Right renal pelvis (tissue), 4 donors: ENCODE measurements at regions not wholly inside any gene's neighbourhood (a gene's known extent, or its start where the extent isn't known, plus 50 kb on each side); places are given as distances from the start of the nearest gene placed in this dataset.
A peak's percentile ranks its signal among the peaks of the same experiment; 100 is the strongest.

Experiments used
- DNase-seq, 4 donors: peaks; one replicate each; pipeline ENCODE4 v3.0.0-alpha.2; 2013; ENCODE audit warnings: low read depth in 4 of 4, low spot score in 3 of 4, missing footprints in 1 of 4

DNA sequence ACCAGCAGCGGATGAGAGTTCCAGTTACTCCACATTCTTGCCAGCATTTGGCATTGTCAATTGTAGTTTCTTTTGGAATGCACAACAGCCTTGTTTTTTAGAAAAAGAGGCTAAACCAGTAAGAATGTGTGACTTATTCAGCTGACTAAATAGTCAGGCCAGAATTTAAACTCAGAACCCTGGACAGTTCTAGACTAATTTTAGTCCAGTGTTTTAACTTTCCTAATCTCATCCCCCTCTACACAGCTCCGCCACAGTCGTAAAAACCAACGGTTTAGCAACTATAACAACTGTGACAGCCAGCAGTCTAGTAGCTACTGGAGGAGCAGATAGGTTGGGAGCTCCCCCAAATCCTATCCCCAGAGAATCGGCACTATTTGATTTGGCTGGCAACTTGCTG lies 103.7 kb downstream of the FOXD1 start:
- no peak for DNase-seq

DNA sequence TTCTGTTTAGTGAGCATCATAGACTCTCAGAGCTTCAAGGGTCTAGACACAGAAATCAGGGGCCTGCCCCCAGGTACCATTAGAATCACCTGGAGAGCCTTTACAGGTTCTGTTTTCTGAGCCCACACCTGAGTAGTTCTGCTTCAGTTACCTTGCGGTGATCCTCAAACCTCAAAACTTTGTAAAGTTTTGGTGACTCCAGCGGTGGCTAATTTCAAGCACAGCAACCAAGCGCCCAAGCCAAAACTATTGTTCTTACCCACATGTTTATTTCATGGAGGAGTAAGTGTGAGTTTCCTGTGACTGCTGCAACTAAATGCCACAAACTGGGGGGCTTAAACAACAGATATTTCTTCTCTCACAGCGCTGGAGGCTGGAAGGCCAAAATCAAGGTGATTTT lies 108.9 kb downstream of the FOXD1 start:
- no peak for DNase-seq

DNA sequence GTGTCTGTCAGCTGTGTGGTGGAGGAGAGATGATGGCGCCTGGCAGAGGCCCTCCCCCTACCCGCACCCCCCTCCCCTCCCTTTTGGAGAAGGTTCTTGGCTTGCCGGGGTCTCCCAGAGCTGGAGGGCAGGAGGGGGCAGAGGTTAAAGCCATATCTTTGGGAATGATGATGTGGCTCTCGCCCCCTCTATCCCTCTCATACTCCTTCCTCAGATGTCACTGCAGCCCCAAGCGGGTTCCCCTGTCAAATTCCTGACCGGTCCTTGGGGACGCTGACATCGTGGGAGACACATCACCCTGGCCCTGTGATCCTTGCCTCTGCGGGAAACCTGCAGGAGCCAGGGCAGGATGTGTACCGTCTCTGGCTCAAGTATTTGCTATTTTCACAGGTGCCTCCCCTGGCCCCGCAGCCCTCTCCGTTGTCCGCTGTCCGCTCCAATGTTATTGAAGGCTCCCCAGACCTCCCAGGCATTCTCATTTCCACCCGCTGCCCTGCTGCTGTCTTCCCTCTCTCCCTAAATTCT lies 109.5 kb downstream of the FOXD1 start:
- DNase-seq: no peak

DNA sequence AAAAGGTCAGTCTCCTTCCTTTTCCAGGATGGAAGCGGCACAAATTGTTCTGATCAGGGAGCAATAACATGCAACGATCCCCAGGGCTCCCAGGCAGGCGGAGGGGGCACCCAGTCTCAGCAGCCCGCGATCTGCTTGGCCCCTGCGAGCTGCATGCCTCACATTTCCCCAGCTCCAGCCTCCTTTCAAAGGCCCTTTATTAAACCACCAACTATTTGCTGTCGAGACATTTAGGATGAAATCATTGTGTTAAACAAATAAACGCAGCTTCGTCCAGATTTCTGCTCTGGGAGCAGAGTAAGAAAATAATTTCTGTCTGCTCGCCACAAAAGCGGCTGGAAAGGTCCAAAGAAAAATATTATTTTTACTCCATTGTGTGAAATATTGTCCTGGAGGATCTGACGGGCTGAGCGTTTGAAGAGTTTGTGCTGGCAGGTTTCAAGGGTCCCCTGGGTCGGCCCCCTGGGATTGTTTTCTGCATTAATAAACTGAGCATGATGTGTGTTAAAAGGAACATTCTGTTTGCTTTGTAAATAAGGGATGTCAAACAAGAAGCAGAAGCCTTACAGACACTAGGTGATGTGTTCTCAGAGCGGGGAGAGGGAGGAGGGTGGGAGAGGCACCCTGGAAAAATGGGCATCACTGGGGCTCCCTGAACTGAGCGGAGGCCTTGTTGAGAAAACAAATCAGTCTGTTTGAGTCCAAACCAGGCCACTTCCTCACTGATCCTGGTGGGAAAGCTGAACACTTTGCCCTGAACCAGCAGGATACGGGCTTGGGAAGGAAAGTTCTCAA lies 110.1 kb downstream of the FOXD1 start:
- DNase-seq: peak in 1 of 4 donors; percentile 37

DNA sequence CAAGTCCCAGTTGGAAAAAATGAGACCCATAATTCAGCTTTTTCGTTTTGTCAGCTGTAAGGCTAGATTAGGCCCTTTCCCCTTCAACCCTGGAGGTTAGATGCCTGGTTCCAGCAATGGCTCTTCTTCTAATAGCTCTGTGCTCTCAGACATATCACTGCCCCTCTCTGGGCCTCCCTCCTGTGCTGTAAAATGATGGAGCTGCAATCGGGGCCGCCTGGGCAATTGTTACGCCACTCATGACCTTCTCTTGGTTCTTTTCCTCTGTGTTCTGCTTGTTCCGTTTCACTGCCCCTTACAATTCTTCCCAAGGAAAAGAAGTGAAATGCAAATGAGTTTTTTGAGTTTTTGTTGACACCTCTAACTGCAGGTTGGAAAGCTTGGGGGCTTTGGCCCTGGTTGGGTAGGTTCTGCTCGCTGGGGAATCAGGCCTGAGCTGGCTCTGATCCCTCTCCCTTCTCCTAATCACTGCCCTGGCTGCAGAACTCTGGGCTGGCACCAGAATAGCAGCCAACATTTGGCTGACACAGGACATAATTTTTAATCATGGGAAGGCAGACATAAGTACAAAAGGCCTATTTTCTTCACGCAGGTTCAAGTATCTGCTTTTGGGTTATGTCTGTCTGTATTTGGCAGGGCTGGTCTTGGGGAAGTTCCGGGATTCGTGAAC lies 110.9 kb downstream of the FOXD1 start:
- no peak for DNase-seq

DNA sequence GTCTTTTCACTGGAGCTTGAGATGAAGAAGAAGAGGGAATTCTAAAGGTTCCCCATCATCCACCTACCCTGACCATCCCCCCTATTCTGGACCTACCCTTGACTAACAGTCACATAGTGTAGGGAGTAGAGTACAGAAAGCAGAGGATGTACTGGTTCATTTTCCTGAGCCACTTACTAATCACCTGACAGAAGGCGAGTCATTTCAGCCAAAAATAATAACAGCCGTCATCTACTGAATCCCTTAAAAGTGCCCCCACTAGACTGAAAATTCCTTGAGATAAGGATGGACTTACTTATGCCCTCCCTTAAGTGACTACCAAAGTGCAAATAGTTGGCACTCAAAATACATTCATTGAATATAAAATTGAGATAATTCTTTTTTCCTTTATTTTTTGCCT lies 112.2 kb downstream of the FOXD1 start:
- DNase-seq: no peak

DNA sequence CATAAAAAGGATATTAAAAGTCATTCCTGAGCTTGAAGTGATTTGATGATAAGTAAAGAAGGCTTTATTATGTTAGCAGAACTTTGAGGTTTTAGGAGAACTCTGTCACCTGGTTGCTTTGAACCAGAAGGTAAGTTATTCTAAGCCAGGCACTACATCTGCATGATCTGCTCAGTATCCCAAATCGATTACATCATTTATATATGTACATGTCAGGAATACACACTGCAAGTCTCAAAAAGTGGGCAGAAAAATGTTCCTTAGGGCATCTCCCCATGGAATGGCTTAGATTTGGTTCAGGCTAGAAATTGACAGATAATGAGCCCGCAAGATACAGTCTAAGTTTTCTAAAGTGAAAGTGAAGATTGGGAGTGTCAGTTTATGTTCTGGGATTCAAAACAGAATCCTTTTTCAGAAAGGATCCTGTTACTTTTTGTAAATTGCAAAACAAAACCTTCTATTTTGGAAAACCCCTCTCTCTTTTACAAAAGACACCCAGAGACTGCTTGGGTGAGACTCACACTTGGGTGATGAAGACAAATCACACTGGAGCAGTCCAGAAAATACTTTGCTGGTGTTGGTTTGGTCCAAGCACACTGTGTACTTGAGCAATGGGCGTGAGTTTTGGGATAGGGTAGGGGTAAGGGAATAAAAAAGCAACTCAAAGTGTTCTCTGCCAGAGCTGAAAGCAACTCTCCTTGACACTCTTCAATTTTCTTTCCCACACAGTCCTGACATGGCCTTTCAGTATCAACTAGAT lies 114.5 kb downstream of the FOXD1 start:
- no peak for DNase-seq

DNA sequence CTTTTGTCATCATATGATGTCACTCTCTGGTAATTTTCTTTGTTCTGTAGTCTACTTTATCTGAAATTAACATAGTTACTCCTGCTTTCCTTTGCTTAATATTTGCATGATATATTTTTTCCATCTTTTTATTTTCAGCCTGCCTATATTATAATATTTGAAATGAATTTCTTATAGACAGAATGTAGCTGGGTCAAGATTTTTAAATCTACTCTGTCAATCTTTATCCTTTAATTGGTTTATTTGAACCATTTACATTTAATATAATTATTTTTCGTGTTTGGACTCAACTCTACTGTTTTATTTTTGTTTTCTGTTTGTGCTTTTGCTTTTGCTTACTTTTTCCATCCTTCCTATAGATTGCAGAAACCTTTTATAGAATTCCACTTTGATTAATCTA lies 118.0 kb downstream of the FOXD1 start:
- no peak for DNase-seq

DNA sequence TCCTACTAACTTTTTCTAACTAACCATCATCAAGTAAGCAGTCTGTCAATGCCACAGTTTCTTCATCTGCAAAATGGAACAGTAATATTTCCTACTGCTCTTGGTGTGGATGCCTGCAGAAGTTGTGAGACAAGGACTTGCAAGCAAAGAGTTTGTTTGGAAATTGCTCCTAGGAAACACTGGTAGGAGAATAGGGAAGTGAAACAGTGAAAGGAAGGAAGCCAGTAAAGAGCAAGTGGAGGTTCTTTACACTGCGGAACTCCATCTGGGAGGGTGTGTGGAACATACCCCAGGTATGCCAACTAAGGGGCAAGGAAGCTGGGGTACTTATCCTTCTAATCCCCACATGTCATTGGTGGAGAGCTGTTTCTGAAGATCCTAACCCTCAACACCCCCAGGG lies 119.9 kb downstream of the FOXD1 start:
- no peak for DNase-seq

DNA sequence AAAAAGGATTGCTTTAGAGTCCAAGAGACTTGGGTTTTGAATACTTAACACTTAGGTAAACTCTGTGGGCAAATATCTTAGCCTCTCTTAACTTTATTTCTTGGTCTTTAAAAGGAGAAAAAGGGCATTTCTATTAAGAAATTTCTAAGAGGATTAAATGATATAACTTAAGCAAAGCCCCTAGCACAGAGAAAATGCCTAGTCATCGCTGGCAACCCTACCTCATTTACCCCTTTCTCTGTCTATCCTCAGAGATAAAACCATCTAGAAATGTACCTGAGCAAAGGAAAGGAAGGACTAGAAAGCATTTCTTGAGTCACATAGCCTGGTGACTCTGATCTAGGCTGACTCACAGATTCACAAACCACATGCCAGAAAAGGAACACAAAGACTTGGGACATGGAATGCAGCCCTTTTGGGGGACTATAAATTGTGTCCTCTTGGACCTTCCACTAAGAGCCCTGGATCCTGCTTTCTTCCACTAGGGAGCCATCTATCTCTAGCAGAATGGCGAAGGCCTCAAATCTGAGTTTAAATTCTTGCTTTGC lies 120.6 kb downstream of the FOXD1 start:
- no peak for DNase-seq

DNA sequence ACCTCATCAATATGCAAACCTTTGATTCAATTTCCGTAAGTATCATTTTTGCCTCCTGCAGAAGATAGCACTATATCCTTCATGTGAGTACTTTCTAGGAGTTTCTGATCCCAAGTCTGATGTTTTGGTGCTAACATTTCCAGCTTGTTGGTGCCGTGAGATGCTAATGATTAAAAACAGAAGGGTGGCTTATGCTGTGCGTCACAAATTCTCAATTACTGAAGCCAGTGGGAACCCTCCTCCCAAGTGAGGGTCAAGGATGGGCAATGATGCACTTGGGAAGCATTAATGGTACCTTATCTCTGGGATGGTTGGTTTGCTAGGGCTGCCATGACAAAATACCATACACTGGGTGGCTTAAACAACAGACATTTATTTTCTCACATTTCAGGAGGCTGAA lies 123.0 kb downstream of the FOXD1 start:
- DNase-seq: no peak

DNA sequence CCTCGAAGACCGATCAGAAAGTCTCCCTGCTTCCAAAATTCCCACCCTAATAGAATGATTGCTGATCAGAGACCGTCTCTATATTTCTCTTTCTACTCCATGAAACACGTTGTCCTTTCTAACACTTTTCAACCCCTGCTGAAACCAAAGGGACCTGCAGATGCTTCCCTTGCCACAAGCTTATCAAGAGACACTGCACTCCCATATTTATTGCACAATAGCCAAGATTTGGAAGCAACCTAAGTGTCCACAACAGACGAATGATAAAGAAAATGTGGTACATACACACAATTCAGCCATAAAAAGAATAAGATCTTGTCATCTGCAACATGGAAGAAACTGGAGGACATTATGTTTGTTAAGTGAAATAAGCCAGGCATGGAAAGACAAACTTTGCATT lies 125.1 kb downstream of the FOXD1 start:
- DNase-seq: no peak

DNA sequence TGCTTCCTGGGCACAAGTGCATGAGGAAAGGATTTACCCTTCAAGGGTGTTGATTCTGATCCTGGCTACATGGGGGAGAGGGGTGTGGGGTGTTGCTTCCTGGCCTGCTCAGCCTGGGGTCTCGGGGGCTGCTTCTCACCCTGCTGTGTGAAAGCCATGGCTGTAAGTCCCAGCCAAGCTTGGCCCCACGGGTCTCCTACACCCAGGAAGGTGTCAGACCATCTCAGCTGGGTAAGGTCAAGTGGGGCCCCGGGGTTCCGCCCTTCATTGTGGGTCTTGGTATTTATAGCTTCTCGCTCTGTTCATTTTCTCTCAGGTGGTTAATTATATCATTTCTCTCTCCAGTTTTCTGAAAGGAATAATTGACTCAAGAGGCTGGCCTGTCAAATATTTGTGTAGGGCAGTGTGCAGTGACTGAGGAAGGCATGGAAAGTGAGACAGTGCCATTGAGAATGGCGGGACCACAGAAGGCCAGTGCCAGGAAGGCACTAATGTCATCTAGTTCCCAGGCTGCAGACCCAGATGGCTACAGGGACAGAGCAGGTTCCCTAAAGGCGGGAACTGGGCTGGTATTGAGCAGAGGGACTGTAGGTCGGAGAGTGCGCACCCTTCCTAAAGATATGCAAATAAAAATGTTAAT lies 126.0 kb downstream of the FOXD1 start:
- DNase-seq: no peak

DNA sequence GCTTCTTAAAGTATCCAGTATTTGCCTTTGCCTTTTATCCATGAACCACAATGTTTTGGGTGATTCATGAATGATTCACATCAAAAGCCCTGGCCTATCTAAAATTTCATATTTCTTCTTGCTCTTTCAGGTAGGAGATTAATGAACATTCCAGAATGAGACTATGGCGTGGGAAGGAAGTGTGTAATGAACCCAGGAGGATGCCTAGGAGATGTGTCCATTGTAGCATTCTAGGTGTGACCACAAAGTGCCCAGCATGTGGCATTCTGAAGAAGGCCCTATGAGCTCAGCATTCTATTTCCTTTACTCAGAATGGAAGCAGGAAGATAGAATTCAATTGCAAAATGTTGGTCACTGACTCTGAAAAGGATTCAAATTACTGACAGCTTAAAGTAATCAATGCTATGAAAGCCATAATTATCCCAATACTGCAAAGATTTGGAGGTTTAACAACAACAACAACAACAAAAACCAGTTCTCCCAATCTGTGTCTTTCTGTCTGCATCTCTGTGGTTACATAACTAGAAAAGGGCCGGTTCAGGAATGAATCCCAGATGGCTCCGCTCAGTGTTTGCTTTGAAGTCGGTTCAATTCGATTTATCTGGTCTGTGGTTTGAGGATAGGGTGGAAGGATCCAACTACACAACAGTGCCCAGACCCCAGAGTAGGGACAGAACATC lies 126.7 kb downstream of the FOXD1 start:
- no peak for DNase-seq

DNA sequence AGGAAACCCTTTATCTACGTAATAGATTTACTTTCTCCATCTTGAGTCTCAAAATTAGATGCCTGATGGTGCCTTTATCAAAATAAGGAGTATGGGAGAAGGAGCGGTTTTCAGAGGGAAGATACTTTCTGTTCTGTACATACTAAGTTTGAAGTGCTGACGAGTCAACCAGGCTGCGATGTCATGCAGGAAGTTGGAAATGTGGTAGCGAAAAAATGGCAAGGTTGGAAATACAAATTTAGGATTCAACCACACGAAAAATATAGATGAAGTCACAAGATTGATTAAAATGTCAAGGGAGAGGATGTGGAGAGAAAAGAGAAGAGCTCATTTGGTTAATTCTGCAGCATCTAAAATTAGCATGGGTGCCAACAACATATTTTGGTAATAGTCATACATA lies 129.5 kb downstream of the FOXD1 start:
- DNase-seq: no peak

DNA sequence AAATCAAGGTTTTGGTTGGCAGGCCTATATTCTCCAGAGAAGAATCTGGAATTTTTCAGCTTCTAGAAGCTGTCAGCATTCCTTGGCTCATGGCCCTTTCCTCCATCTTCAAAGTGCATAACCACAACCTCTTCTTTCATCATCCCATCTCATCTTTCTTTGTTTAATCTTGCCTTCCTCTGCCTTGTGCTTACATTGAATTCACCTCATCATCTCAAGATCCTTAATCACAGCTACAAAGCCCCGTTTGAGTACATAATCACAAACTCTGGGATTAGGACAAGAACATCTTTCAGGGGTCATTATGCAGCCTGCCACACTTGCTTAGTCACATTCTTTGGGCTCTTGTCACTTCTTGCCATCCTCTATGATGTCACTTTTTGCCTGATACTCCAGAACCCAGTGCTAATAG lies 130.3 kb downstream of the FOXD1 start:
- DNase-seq: no peak

DNA sequence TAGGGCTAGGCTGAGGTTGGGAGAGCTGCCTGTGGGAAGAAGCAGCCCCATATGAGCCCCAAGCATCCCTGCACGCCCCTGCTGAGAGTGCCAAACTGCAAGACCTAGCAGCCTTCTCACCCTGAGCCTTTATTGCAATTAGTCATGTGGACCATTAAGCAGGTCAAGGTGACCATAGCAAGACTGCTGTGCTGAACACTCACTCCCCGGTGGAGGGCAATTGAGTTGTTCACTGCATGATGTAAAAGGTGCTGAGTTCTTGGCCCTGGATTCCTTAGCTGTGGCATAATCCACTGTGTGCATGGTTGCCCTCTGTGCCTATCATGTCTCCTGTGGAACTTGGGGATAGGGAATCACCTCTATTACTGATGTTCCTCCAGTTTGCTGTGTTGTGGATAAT lies 131.1 kb downstream of the FOXD1 start:
- DNase-seq: no peak

DNA sequence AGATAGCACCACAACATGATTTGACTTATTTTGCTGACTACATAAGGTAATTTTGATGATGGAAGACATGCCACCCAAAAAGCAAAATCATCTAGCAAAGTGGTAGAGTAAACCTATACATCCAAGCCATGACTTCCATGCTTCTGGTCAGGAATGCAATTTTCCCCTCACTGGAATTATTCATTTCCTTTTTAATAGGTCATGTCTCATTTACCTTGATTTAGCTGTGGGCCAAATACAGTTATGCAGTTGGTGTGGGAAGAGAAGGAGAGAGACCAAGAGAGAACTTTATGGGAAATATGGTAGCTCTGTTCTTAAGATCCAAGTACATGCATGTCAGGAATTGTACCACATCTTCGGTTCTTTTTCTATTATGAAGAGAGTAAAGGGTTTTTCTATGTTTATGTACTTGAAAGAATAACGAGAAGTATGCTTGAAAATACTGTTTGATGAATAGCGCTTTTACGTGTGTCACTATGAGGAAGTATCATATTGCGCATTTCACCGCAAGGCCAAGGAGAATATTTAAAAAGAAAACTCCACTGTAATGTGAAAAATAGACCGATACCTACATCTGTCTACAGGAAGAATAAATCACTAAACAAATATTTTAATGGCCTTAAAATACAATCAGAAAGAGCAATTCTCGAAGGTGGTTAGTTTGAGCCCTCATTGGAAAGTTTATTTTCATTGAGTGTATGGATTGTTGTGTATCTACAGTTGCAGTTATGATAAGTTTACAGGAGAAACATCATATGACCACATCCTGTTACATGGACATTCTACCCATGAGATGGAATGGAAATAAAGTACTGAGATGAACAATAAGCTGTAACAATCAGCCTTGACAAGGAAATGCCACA lies 134.0 kb downstream of the FOXD1 start:
- no peak for DNase-seq

DNA sequence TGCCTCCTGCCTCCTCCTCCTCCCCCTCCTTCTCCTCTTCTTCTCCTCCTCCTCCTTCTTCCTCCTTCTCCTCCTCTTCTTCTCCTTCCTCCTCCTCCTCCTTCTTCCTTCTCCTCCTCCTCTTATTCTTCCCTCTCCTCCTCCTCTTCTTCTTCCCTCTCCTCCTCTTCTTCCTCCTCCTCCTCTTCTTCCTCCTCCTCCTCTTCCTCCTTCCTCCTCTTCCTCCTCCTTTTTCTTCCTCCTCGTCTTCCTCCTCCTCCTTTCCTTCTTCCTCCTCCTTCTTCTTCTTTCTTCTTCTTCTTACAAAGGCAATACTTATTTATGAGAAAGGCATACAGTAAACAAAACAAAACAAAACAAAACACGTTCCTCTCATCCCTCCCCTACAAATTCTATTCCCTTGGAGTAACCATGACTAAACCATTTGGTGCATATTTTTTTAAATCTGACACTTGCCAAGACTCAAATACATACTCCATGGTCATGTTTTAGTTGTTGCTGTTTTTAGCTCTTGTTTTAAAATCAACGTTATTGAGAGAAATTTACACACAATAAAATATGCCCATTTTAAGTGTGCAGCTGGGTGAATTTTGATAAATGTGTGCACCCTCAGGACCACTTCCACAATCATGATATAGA lies 135.6 kb downstream of the FOXD1 start:
- DNase-seq: no peak
